ENCODE measurements at regions not wholly inside any gene's neighbourhood (a gene's known extent, or its start where the extent isn't known, plus 50 kb on each side); places are given as distances from the start of the nearest gene placed in this dataset.
"Not testable (repeated sequence)": the region's sequence is repeated elsewhere in the genome, so short reads cannot be mapped to it uniquely, and the experiment has no call there.

DNA sequence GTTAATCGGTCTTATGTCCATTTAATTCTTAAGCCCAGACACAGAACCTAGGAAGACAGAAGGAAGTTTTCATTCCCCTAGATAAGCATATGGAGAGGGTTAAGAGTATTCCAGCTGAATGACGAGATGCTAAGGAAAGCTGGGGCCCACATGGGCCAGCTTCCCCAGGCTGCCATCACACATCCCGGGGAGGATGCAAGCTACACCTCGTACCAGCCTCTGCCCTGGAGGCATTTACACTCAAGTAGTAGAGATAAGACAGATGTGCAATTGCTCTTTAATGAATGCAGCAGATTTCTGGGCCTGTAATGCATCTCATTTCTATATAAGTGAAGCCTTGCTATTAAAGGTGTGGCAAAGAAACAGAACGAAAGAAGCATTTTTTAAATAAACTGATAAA, 144.5 kb downstream of the MEX3B start:
- DNase-seq (ENCODE audit: low read depth in 4 of 4, low spot score in 1 of 4), result no peak

DNA sequence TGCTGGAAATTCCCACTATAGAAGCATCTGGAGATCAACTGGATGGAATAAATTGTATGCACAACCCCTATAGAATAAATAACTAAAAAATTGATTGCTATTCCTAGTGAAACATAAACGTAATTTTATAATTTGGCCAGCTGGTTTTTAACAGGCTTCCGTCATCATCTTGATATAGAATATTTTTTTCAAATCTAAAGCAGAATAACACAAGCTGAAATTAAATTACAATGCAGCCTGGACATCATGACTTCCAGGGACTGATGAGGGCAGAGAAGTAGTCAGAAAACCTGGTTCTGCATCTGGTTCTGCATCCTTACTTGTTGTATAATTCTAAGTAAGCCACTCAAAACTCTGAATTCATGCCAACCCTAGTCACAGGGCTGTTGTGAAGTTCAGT, 146.1 kb downstream of the MEX3B start:
- DNase-seq (ENCODE audit: low read depth in 4 of 4, low spot score in 1 of 4), result no peak

DNA sequence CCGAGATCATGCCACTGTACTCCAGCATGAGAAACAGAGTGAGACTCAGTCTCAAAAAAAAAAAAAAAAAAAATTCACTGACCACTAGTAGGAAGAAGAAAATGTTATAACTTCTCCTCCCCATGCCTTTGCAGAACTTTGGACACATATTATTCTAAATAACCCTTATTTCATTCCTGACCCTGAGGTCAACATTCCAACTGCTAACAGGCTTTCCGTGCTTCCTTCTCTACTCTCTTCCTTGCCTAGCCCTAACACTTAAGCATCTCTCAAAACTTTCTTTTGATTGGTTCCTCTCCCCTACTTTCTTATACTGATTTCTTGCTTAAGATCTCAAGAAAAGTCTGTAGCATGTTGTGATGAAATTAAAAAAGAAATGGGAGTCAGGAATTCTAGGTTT, 146.8 kb downstream of the MEX3B start:
- no peak for DNase-seq (ENCODE audit: low read depth in 4 of 4, low spot score in 1 of 4)

DNA sequence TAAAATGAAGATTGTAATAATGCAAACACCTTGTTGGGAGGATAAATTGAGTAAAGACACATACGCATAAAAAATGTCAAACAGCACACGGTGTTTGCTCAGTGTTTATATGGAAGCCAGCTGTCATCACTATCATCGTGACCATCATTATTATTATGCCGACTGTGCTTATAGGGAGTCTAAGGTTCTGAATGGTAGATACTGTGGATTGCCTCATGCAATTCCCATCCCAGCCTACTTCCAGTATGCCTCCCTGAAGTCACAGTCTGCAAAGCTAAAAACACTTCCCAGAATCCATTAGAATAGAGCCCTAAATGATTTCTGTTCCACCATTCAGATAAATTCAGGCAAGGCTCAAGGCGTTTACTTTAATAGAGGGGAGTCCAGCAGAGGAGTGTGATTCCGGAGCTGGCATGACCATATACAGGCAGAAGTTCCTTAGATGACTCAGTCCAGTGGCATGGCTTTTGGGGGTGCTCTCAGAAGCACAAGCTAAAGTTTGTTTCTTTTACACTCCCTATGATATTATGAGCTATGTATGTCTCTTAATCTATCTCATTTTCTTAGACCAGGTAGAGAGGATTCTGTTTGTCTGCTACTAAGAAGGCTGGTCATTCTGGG, 148.7 kb downstream of the MEX3B start:
- no peak for DNase-seq (ENCODE audit: low read depth in 4 of 4, low spot score in 1 of 4)

DNA sequence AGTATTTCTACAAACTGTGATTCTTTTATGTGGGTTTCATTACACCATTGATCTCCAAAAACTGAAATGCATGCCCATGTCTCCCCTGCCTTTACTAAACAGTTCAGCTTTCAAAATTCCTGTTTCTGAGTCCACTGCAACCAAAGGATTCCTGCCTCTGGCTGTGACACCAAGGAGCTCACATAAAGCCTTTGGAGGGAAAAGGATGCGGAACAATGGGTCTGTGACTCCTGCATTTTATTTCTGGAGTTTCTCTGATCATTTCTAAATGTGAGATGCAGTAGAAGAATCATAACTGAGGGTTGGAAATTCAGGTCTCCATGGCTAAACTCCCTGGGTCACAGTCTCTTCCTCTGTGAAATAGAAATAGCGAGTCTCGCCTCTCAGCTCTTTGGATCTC, 149.5 kb downstream of the MEX3B start:
- DNase-seq (ENCODE audit: low read depth in 4 of 4, low spot score in 1 of 4), result no peak

DNA sequence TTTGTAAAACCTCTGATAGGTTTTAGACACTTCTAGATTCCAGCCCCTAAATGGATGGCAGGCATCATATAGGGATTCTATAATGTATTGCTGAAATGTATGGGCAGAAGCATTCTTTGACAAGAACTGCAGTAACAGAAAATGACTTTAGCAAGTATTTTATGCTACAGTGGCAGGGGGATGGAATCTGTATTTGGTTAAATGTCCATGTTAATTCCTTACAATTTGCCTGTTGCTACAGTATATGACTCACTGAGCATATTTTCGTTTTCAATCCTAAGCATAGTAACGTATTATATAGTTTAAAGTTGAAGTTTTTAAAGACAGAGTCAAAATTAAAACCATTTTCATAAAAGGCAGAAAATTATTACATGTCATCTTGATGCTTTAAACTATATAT, 150.1 kb downstream of the MEX3B start:
- DNase-seq (ENCODE audit: low read depth in 4 of 4, low spot score in 1 of 4), result no peak

DNA sequence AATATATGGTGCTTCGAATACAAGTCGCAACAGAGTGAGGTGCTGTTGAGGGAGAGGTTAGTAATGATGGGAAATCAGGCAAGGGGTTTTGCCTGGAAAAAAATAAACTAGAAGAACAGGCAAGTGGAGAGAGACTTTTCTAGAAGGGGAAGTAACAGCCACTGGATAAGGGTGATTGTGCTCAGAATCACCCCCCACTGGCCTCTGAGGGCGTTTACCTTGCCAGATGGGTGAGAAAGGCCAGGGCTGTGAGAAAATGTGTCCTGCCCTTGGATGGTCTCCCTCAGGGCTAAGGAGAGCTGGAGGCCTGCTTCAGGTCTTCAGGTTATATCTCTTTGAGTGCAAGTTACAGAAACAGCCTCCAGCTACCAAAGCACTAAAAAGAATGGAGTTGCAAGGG, 151.8 kb downstream of the MEX3B start:
- no peak for DNase-seq (ENCODE audit: low read depth in 4 of 4, low spot score in 1 of 4)

DNA sequence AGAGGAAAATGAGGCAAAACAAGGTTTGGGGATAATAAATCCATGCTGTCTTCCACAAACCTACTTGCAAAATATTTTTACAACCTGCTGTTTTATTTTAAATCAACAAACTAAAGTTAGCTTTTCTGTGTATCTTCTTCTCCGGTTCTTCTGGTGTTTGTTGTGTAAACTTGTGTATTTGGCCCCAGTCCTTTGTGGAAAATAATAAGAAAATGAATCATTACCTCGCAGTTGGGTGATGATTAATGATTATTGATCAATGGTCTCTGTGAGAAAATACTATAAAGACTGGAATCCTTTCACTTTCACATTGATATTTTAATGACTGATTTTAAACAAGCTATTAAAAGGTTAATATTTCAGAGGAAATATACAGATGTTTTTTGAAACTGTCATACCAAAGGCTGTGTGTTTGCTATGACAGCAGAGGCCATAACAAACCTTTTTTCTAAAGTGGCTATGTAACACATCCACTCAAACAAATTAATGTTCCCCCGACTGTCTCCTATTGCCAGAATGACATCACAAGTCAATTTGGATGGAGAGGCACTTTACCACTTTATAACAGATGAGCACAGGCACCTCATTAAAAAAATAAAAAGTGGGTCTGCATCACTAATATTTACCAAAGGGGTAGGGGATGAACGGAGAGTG, 152.5 kb downstream of the MEX3B start:
- DNase-seq (ENCODE audit: low read depth in 4 of 4, low spot score in 1 of 4), result no peak

DNA sequence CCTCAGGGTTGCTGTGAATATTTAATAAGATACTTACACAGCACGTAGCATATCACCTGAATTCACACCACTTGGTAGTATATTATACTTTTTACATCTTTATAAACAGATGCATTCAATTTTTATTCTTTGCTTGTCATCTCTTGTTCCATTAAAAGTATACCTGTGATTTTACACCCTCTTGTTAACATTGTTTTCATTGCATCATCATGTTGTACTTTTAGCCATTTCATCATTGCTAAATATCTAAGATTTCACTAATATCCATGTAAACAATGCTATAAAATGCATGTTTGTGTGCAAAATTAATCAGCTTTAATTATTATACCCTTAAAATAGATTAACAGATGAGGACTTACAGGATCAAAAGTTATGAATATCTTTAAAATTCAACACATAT, 155.3 kb downstream of the MEX3B start:
- DNase-seq (ENCODE audit: low read depth in 4 of 4, low spot score in 1 of 4), result no peak

DNA sequence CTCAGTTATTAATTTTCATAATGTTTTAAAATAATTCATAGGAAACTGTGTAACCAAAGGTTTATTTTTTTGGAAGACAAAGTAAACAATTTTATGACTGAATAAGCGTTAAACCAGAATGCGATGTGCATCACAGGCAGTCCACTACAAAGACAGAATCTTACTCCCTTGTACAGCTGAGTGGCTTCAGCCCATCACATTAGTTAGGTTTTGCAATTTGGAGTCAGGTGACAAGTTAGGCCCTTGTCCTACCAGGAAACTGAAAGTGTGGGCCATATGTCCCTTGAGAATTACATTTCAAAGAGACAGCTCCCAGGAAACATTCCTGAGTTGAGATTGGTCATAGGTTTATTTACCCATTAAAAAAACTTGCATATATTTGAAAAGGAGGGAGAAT, 156.3 kb downstream of the MEX3B start:
- DNase-seq (ENCODE audit: low read depth in 4 of 4, low spot score in 1 of 4), result no peak

DNA sequence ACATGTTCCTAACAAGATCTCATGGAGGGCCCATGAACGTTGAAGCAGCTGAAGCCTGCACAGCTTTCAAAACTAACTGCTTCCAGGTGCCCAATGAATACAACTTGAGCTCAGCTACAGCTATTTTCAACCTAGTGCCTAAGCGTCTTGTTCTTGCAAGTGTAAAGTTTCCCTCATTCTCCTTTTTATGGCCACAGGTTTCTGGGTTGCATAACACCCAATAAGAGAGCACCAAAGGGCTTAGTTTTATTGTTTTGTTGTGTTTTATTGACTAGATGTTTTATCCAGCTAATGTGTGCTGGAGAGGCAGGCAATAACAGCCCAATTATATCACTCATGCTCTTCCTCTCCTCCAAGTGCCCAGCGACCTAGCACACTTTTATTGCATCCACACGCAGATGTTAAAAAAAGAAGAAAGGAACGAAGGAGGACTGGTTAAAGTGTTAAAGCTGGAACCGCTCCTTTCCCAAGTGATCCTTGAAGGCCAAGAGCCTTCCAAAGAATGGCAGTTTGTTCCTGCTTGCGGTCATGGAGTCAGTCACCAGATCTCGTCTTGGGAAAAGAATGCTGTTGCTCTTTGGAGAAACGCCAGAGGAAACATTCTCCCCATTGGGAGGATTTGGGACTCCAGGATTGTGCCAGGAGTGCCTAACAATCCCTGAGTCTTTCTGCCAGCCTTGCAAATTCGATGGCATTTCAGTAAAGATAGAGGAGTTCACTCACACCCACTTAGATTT, 156.9 kb downstream of the MEX3B start:
- DNase-seq (ENCODE audit: low read depth in 4 of 4, low spot score in 1 of 4), result no peak

DNA sequence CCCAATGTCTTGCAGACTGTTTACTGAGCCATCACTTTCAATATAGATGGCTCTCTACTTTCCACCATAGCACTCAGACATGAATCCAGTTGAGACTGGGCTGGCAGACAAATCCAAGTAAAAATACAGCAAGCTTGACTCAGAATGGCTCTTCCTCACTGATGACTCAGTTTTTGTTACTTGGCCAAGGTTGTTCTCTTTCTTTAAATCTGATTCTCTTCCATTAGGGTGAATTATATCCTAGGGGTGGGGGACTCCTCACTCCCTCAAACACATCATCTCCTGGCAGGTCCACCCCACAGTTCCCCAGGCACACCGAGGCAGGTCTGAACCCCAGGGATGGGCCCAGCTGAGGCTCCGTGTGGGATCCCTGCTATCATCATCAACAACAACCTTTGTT, 157.9 kb downstream of the MEX3B start:
- DNase-seq (ENCODE audit: low read depth in 4 of 4, low spot score in 1 of 4), result no peak

DNA sequence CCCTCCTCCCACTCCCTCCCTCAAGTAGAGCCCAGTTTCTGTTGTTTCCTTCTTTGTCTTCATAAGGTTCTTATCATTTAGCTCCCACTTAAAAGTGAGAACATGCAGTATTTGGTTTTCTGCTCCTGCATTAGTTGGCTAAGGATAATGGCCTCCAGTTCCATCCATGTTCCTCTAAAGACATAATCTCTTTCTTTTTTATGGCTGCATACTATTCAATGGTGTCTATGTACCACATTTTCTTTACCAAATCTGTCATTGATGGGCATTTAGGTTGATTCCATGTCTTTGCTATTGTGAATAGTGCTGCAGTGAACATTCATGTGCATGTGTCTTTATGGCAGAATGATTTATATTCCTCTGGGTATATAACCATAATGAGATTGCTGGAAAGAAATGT, 158.6 kb downstream of the MEX3B start:
- DNase-seq (ENCODE audit: low read depth in 4 of 4, low spot score in 1 of 4), result not testable (repeated sequence)

DNA sequence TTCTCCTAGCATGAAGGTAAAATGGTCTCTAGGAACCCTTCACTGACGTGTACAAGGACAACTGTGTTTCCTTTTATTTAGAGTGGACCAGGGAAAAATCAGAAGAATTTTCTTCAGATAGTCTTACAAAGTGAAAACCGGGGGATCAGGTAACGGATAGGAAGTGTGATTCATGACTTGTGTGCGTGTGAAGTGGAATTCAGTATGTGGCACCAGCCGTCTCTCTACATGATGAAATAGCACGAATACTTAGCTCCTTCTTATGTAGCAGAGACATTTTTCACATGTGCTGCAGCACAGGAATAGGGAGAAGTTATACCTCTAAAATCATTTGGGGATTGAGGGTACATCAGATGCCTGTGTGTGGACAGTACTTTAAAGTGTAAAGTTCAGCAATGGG, 159.2 kb downstream of the MEX3B start:
- DNase-seq (ENCODE audit: low read depth in 4 of 4, low spot score in 1 of 4), result no peak

DNA sequence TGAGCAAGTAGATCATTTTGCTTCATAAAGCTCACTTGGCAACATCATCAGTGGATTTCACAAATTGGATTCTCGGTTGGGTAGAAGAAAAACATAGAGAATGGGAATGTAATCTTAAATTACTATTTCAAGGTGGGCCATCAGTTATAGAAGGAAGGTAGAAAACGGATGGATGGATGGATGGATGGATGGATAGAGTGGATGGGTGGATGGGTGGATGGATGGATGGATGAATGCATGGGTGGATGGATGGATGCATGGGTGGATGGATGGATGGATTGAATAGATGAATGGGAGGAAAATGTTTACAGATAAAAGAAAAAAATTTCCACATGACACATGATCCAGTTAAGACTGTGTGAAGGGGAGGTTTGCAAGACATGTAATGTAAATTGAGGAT, 159.7 kb downstream of the MEX3B start:
- DNase-seq (ENCODE audit: low read depth in 4 of 4, low spot score in 1 of 4), result no peak

DNA sequence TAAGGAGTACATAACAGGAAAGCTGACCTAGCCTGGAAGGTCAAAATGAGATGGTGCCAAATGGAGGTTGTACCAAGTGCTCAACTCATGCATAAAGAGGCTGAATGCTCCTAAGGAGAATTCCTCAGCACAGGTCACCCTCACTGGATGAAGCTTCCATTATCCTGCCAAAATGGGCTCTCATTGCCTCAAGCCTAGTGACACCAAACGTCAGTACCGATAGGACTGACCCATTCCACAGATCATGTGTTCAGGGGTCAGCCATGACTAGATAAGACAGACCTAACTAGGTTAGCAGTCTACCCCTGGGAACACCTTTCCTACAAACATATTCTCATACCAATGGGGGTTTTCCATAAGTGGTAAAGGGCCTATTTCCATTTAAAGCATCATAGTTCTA, 160.7 kb downstream of the MEX3B start:
- no peak for DNase-seq (ENCODE audit: low read depth in 4 of 4, low spot score in 1 of 4)

DNA sequence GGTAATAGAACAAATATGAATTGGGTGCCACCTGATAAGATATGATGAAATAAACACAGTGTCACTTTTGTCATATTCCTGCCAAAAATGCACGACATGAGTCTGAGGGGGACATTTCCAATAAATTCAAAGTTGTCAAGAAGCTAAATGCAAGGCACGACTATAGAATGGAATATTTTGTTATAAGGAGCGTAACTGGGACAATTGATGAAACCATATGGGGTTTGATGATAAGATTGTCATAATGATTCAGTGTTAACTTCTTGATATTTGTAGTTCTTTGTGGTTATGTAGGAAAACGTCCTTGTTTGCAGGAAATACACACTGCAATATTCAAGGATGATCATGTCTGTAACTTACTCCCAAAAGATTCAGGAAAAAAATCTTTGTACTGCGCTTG, 163.3 kb downstream of the MEX3B start:
- no peak for DNase-seq (ENCODE audit: low read depth in 4 of 4, low spot score in 1 of 4)

DNA sequence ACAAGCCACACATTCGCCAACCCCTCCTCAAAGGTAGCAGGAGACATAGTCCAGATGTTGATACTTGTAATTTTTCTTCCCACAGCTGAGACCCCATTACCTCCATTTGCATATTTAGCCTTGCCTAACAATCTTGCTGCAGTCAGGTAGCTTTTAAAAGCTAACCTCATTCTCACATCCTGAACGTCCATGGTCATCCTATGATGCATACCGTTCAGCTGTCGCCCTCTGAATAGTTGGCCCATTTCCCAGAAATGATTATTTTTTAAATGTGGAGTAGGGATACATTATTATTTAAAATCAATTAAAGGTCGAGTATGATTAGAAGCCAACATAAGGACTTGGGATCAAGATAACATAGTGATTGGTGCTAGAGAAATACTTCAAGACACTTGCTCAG, 165.0 kb downstream of the MEX3B start:
- no peak for DNase-seq (ENCODE audit: low read depth in 4 of 4, low spot score in 1 of 4)

DNA sequence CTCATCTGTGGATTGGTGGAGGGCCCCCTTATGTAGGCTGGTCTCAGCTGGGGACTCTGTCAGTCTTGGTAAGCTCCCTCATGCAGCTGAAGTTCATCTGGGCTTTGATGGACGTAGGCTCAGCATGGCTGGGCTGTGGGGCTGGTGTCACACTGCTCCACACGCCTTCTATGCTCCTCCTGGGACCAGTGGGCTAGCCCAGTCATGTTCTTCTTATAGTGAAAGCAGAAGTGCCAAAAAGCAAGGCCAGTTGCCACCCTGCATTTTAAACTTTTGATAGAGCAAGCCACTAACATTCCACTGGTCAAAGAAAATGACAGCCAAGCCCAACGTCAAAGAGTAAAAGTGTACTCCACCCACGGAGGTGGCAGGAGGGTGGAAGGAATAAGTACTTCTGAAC, 165.5 kb downstream of the MEX3B start:
- DNase-seq (ENCODE audit: low read depth in 4 of 4, low spot score in 1 of 4), result no peak

DNA sequence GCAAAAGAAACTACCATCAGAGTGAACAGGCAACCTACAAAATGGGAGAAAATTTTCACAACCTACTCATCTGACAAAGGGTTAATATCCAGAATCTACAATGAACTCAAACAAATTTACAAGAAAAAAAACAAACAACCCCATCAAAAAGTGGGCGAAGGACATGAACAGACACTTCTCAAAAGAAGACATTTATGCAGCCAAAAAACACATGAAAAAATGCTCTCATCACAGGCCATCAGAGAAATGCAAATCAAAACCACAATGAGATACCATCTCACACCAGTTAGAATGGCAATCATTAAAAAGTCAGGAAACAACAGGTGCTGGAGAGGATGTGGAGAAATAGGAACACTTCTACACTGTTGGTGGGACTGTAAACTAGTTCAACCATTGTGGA, 170.1 kb downstream of the MEX3B start:
- DNase-seq (ENCODE audit: low read depth in 4 of 4, low spot score in 1 of 4), result not testable (repeated sequence)

DNA sequence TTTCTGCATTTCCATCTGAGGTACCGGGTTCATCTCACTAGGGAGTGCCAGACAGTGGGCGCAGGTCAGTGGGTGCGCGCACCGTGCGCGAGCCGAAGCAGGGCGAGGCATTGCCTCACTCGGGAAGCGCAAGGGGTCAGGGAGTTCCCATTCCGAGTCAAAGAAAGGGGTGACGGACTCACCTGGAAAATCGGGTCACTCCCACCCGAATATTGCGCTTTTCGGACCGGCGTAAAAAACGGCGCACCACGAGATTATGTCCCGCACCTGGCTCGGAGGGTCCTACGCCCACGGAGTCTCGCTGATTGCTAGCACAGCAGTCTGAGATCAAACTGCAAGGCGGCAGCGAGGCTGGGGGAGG, 175.1 kb downstream of the MEX3B start:
- not testable (repeated sequence) for DNase-seq (ENCODE audit: low read depth in 4 of 4, low spot score in 1 of 4)

DNA sequence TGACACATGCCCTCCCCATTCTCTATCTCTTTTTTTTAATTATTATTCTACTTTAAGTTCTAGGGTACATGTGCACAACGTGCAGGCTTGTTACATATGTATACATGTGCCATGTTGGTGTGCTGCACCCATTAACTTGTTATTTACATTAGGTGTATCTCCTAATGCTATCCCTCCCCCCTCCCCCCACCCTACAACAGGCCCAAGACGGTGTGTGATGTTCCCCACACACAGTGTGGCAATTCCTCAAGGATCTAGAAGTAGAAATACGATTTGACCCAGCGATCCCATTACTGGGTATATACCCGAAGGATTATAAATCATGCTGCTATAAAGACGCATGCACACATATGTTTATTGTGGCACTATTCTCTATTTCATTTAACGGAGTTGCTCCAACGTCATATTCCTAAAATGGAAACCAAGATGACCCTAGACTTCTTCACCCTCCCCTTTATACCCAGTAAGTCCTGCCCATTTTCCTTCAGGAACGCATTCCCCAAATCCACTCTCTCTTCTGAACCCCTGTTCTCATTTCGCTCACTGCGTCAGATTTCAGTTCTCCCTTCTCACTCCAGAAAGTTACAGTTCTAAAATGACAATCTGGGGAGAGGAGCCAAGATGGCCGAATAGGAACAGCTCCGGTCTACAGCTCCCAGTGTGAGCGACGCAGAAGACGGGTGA, 175.6 kb downstream of the MEX3B start:
- not testable (repeated sequence) for DNase-seq (ENCODE audit: low read depth in 4 of 4, low spot score in 1 of 4)
